ENCODE measurements at regions not wholly inside any gene's neighbourhood (a gene's known extent, or its start where the extent isn't known, plus 50 kb on each side); places are given as distances from the start of the nearest gene placed in this dataset.
"Not testable (repeated sequence)": the region's sequence is repeated elsewhere in the genome, so short reads cannot be mapped to it uniquely, and the experiment has no call there.

DNA sequence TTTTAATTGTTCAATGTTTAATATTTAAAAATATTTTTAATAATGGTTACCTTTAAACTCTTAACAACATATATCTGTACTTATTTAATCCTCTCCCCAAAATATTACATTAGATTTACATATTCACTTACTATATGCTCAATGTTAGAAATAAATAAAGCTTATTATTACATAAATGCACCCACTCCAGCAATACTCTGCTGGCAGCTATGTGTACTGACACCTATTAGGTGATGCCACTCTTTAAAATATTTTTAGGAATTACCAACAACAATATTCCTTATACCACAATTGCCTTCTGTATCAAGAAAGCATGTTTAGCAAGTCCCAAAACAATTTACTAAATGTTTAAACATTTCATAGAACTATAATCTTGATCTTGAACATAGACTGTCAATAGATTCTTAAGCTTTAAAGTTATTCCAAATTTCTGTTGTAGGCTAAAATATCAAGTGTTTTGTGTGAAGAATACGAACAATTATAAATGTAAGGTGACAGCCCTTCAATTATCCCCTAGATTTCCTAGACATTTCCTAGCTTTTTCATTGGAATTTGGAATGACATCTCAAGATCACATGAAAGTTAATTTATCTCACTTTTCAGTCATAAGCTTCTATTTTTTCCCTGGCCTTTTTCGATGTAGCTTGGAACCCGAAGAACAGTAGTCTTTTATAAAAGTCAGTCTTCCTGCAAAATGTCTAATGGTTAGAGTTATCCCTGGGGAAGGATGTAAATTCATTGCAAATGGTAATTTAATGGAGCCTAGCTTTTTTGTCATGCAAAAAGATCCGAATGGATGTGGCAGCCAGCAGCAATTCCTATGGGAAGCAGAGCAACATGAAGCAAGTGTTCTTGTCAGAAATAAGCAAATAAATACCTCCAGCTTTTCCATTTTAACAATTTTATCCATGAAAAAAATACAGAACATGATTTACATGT, 907.5 kb upstream of the ATXN7L3B start:
- Histone ChIP-seq H3K9me2 (replicated peaks; ENCODE audit: insufficient read depth) (no peaks in the 10 kb centered on the region), H3K27me3 (no peaks in the 10 kb centered on the region), H3K4me3 (no peak overlapping the region), H3K79me2 (no peaks in the 10 kb centered on the region), H3K4me1 (ENCODE audit: insufficient read depth) (no peaks in the 10 kb centered on the region), H3K36me3 (replicated peaks; ENCODE audit: insufficient read depth, low read depth) (no peaks in the 10 kb centered on the region), H4K20me1 (ENCODE audit: insufficient read depth, poor library complexity, severe bottlenecking) (no peaks in the 10 kb centered on the region), H3K9me3 (ENCODE audit: low read depth) (no peaks in the 10 kb centered on the region), H2AFZ (no peak overlapping the region), H3K4me2 (no peak overlapping the region), H3K27ac (no peak overlapping the region)
- WGBS (ENCODE audit: low lambda C conversion rate, missing lambda C conversion rate) = 62% methylated on average over 4 of the region's 4 CpGs
- TF ChIP-seq, protein P1, sequence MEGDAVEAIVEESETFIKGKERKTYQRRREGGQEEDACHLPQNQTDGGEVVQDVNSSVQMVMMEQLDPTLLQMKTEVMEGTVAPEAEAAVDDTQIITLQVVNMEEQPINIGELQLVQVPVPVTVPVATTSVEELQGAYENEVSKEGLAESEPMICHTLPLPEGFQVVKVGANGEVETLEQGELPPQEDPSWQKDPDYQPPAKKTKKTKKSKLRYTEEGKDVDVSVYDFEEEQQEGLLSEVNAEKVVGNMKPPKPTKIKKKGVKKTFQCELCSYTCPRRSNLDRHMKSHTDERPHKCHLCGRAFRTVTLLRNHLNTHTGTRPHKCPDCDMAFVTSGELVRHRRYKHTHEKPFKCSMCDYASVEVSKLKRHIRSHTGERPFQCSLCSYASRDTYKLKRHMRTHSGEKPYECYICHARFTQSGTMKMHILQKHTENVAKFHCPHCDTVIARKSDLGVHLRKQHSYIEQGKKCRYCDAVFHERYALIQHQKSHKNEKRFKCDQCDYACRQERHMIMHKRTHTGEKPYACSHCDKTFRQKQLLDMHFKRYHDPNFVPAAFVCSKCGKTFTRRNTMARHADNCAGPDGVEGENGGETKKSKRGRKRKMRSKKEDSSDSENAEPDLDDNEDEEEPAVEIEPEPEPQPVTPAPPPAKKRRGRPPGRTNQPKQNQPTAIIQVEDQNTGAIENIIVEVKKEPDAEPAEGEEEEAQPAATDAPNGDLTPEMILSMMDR (IDR thresholded peaks at IDR 0.05; ENCODE audit: poor library complexity) = no peak
- TF ChIP-seq EZH2 (IDR thresholded peaks at IDR 0.05; ENCODE audit: borderline replicate concordance) (no peak), EZH2phosphoT487 (IDR thresholded peaks at IDR 0.05; ENCODE audit: low read depth, severe bottlenecking, unreplicated experiment) (no peak)
- DNase-seq (ENCODE audit: low spot score) = no peak

DNA sequence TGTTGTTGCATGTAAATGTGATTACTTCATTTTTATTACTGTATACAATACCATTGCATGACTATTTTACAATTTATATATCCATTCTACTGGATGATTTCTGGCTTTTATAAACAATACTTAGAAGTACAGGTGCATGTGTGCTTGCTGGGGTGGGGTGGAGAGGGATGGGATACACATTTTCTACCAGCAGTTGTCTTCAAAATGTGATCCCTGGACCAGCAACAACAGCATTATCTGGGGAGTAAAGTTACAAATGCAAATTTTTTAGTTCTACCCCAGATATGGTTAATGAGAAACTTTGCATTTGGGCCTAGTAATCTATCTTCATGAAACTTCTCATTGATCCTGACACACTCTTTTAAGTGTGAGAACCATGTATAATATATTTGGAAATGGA, 905.4 kb upstream of the ATXN7L3B start:
- H3K4me1 ChIP-seq (ENCODE audit: insufficient read depth) = no peaks in the 10 kb centered on the region
- no peak overlapping the region for H3K4me2 ChIP-seq
- no peak overlapping the region for H3K4me3 ChIP-seq
- no peaks in the 10 kb centered on the region for H3K9me3 ChIP-seq (ENCODE audit: low read depth)
- no peak overlapping the region for H3K27ac ChIP-seq
- H3K36me3 ChIP-seq (replicated peaks; ENCODE audit: insufficient read depth, low read depth) = no peaks in the 10 kb centered on the region
- H4K20me1 ChIP-seq (ENCODE audit: insufficient read depth, poor library complexity, severe bottlenecking) = no peaks in the 10 kb centered on the region
- no peak overlapping the region for H2AFZ ChIP-seq
- no peaks in the 10 kb centered on the region for H3K27me3 ChIP-seq
- no peaks in the 10 kb centered on the region for H3K79me2 ChIP-seq
- no peak for DNase-seq (ENCODE audit: low spot score)
- TF ChIP-seq, protein P1 (IDR thresholded peaks at IDR 0.05; ENCODE audit: poor library complexity) = no peak
- no peak for TF ChIP-seq EZH2 (IDR thresholded peaks at IDR 0.05; ENCODE audit: borderline replicate concordance)
- TF ChIP-seq EZH2phosphoT487 (IDR thresholded peaks at IDR 0.05; ENCODE audit: low read depth, severe bottlenecking, unreplicated experiment) = no peak
- H3K9me2 ChIP-seq (replicated peaks; ENCODE audit: insufficient read depth) = no peaks in the 10 kb centered on the region

DNA sequence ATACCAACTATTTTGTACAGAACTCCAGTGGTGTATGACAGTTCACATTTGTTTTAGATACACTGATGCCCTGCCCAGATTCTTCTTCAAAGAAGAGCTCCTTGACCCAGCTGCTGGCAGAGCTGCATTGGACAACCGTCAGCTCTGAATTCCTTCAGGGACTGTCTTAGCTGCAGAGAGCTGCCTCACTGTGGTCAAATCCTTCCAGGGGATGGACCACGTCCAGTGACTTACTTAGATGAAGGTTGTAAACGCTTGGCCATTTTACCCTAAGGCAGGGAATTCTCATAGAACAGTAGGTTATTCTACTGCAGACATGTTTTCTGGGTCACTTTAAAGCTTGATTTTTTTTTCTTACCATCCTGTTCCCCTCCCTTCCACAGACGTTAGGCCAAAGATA, 905.0 kb upstream of the ATXN7L3B start:
- WGBS (ENCODE audit: low lambda C conversion rate, missing lambda C conversion rate) = 72% methylated on average over 4 of the region's 4 CpGs
- DNase-seq (ENCODE audit: low spot score) = no peak
- no peaks in the 10 kb centered on the region for H4K20me1 ChIP-seq (ENCODE audit: insufficient read depth, poor library complexity, severe bottlenecking)
- H2AFZ ChIP-seq = no peak overlapping the region
- TF ChIP-seq, protein P1 (IDR thresholded peaks at IDR 0.05; ENCODE audit: poor library complexity) = no peak
- TF ChIP-seq EZH2phosphoT487 (IDR thresholded peaks at IDR 0.05; ENCODE audit: low read depth, severe bottlenecking, unreplicated experiment) (no peak), EZH2 (IDR thresholded peaks at IDR 0.05; ENCODE audit: borderline replicate concordance) (no peak)
- no peak overlapping the region for H3K4me2 ChIP-seq
- H3K27ac ChIP-seq = no peak overlapping the region
- no peaks in the 10 kb centered on the region for H3K9me3 ChIP-seq (ENCODE audit: low read depth)
- no peaks in the 10 kb centered on the region for H3K27me3 ChIP-seq
- H3K79me2 ChIP-seq = no peaks in the 10 kb centered on the region
- no peaks in the 10 kb centered on the region for H3K36me3 ChIP-seq (replicated peaks; ENCODE audit: insufficient read depth, low read depth)
- H3K9me2 ChIP-seq (replicated peaks; ENCODE audit: insufficient read depth) = no peaks in the 10 kb centered on the region
- no peak overlapping the region for H3K4me3 ChIP-seq
- no peaks in the 10 kb centered on the region for H3K4me1 ChIP-seq (ENCODE audit: insufficient read depth)

DNA sequence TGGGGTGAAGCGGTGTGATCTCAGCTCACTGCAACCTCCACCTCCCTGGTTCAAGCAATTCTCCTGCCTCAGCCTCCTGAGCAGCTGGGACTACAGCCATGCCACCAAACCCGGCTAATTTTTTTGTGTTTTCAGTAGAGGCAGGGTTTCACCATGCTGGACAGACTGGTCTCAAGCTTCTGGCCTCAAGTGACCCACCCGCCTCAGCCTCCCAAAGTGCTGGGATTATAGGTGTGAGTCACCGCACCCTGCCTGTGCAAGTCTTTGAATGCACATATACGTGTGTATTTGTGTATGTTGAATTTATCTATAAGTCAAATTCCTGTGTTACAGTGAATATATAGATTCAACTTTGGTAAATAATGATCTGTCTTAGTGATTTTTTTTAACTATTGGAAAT, 898.2 kb upstream of the ATXN7L3B start:
- H3K4me1 ChIP-seq (ENCODE audit: insufficient read depth); H3K9me3 ChIP-seq (ENCODE audit: low read depth); H3K27ac ChIP-seq; H3K9me2 ChIP-seq (replicated peaks; ENCODE audit: insufficient read depth); H2AFZ ChIP-seq; H3K4me3 ChIP-seq; H4K20me1 ChIP-seq (ENCODE audit: insufficient read depth, poor library complexity, severe bottlenecking); H3K27me3 ChIP-seq; DNase-seq (ENCODE audit: low spot score); H3K79me2 ChIP-seq; H3K4me2 ChIP-seq; H3K36me3 ChIP-seq (replicated peaks; ENCODE audit: insufficient read depth, low read depth): not testable (repeated sequence)
- WGBS (ENCODE audit: low lambda C conversion rate, missing lambda C conversion rate) = 93% methylated on average over 5 of the region's 5 CpGs

All from hepatocyte (in vitro differentiated cells).